H1 (cell line): ENCODE measurements at regions not wholly inside any gene's neighbourhood (a gene's known extent, or its start where the extent isn't known, plus 50 kb on each side); places are given as distances from the start of the nearest gene placed in this dataset.

Source experiments
- BACH1 ChIP-seq: IDR thresholded peaks from 2 replicates; pipeline ENCODE4 v1.6.1; 2012; ENCODE audit warnings: low read length, improper control_type of control experiment
- CHD1 ChIP-seq: IDR thresholded peaks from 2 replicates; pipeline ENCODE4 v1.6.1; 2012; ENCODE audit warnings: low read depth, low read length, improper control_type of control experiment
- CHD7 ChIP-seq: fragments of 300-600 bp; sonication (generic); IDR thresholded peaks from 2 replicates; pipeline ENCODE4 v1.7.1; 2012; ENCODE audit warnings: low read length, moderate library complexity, mild to moderate bottlenecking, inconsistent platforms; ENCODE audit not compliant: insufficient replicate concordance
- CTCF ChIP-seq, 3 experiments: IDR thresholded peaks; 1 replicate in 2 of 3; 2 replicates in 1 of 3; pipeline versions ENCODE4 v1.5.1 to v1.6.1; 2011; ENCODE audit warnings: low read length in 3 of 3, mild to moderate bottlenecking in 3 of 3, inconsistent platforms in 2 of 3, low read depth in 1 of 3, moderate library complexity in 1 of 3; ENCODE audit not compliant: insufficient read depth in 1 of 3; ENCODE audit errors: control extremely low read depth in 1 of 3
- RFX5 ChIP-seq: IDR thresholded peaks from 2 replicates; pipeline ENCODE4 v1.6.1; 2011; ENCODE audit warnings: low read depth, low read length, improper control_type of control experiment, borderline replicate concordance
- SIN3A ChIP-seq, 2 experiments: IDR thresholded peaks in 1 of 2; conservative IDR thresholded peaks in 1 of 2; 2 replicates each; pipeline ENCODE4 v1.6.1; 2011 to 2012; ENCODE audit warnings: low read length in 2 of 2, improper control_type of control experiment in 1 of 2, low read depth in 1 of 2, mild to moderate bottlenecking in 1 of 2
- TEAD4 ChIP-seq: IDR thresholded peaks from 2 replicates; pipeline ENCODE4 v1.6.1; 2012; ENCODE audit warnings: low read depth, low read length, inconsistent platforms, mixed read lengths
- ZNF274 ChIP-seq: IDR thresholded peaks from 2 replicates; pipeline ENCODE4 v1.7.0; 2012; ENCODE audit warnings: low read length, borderline replicate concordance; ENCODE audit errors: extremely low read depth

- no peak for TF ChIP-seq CHD7
- TF ChIP-seq ZNF274: no peak
- no peak for TF ChIP-seq BACH1
- no peak for TF ChIP-seq SIN3A (conservative IDR thresholded peaks at IDR 0.05 in 1 of 2, IDR thresholded peaks at IDR 0.05 in 1 of 2; ENCODE audit: low read depth in 1 of 2, low read length in 2 of 2)
- no peak for TF ChIP-seq CHD1
- no peak for TF ChIP-seq RFX5
- no peak for TF ChIP-seq CTCF (IDR thresholded peaks at IDR 0.05; ENCODE audit: control extremely low read depth in 1 of 3, insufficient read depth in 1 of 3, low read depth in 1 of 3, low read length in 3 of 3)
- TF ChIP-seq TEAD4: no peak
Measured at GRCh38 chr1:219817914-219818313, 110.4 kb downstream of the SLC30A10 start (continued).
